NCI-H1417 treated with DMSO at 0.1 percent for 48 hours (cell line): ENCODE measurements at regions not wholly inside any gene's neighbourhood (a gene's known extent, or its start where the extent isn't known, plus 50 kb on each side); places are given as distances from the start of the nearest gene placed in this dataset.

Experiments used
- DNase-seq: peaks from one replicate; lab custom pipeline; 2025; lab: John Stamatoyannopoulos, UW

- DNase-seq, result no peak
Measured at GRCh38 chr18:34594266-34594665, 115.8 kb upstream of the DTNA start.

DNA sequence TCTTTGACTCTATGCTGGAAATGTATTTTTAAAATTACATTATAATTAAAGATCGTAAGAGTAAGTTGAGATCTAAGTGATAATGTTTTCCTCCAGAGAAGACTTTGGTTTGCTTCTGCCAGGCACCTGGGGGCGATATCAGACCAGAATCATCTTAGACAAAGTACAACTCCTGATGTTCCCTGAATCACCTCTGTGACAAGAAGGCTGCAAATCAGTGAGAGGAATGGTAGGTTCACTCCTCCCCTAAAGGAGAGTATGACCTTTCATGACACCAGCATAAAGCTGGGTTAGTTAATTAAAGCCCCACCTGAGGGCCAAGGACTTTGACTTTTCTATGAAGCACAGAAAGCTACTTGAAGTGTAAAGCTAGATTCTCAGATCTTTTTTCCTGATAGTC is 114.4 kb upstream of the DTNA start:
- DNase-seq, result peak; percentile 19

GRCh38 chr18:34598120-34598635 is 111.9 kb upstream of the DTNA start:
- no peak for DNase-seq

GRCh38 chr18:34600158-34600557 is 109.9 kb upstream of the DTNA start:
- no peak for DNase-seq

GRCh38 chr18:34600874-34601656 is 109.0 kb upstream of the DTNA start:
- DNase-seq, result no peak

GRCh38 chr18:34604591-34604990 is 105.5 kb upstream of the DTNA start:
- DNase-seq, result no peak

GRCh38 chr18:34606851-34607250 is 103.2 kb upstream of the DTNA start:
- DNase-seq, result no peak

DNA sequence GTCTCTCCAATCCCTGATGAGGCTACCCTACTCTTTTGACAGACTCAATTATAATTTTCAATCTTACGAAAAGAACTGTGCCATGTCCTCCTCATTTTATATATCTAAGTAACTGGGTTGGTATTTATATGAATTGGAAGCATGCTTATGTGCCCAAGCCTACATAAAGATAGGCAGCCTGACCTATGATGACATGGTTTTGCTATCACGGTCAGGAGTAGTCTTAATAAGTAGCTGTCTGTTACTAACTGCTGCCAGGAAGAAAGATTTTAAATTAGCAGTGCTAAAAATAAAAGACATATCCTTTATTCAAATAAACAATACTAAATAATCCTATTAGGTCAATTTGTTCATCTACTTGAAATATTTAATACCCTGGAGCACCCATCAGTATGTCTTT is 102.0 kb upstream of the DTNA start:
- no peak for DNase-seq

GRCh38 chr18:34609986-34610648 is 100.0 kb upstream of the DTNA start:
- no peak for DNase-seq

DNA sequence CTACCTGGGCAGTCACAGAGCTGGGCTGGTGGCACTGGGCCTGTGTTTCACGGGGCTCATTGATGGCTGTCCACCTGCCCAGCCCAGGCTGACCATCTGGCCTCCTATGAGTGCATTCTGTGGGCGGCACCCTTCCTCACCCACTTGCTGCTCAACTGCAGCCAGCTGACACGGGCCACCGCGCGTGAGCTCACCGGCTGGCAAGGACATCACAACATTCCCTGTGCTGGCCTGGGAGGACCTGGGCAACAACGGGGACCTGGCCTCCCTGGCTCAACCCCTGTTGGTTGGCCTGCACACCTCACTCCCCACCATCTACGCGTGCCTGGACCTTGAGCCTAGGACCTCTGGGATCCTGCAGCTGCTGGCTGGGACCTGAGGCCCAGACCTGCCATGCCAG is 98.2 kb upstream of the DTNA start:
- no peak for DNase-seq

GRCh38 chr18:34620258-34620861 is 89.7 kb upstream of the DTNA start:
- no peak for DNase-seq

- DNase-seq, result no peak
Measured at GRCh38 chr18:34623557-34623956, 86.5 kb upstream of the DTNA start.

DNA sequence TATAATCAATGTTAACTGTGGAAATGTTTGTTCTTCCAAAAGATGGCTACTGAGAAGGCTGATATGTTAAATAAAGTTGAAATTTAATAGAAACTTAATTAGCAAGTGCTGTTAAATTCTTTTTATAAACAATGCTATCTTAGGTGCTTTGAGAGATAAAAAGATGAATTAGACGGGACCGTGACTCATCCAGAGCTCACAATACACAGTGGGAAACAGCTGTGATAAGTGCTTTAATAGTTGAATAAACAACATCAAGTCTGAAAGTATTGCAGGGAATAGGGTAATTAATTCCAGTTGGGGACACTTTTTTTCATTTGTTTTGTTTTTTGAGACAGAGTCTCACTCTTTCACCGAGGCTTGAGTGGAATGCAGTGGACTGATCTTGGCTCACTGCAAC is 85.5 kb upstream of the DTNA start:
- peak; percentile 26 for DNase-seq

GRCh38 chr18:34626404-34627136 is 83.5 kb upstream of the DTNA start:
- no peak for DNase-seq

GRCh38 chr18:34627137-34627920 is 82.8 kb upstream of the DTNA start:
- no peak for DNase-seq

GRCh38 chr18:34631093-34631966 is 78.8 kb upstream of the DTNA start:
- DNase-seq, result peak; percentile 25

DNA sequence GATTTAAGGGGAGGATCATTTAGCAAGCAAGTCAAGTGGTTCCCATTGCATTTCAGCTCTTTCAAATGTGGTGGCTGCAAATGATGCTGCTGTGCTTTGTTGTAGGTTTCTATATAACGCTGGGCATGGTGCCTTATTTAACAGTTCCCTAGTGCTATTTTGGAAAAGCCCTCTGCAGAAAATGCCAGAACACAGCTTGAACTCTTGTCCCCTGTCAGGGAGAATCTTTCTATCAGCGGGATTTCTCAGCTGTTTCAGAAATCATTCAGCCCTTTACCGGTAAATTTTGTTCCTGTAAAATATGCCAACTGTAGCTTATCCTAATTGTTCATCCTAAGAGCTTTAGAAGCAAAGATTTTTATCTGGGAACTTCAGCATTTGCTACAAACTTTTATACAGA is 77.8 kb upstream of the DTNA start:
- DNase-seq, result no peak

DNA sequence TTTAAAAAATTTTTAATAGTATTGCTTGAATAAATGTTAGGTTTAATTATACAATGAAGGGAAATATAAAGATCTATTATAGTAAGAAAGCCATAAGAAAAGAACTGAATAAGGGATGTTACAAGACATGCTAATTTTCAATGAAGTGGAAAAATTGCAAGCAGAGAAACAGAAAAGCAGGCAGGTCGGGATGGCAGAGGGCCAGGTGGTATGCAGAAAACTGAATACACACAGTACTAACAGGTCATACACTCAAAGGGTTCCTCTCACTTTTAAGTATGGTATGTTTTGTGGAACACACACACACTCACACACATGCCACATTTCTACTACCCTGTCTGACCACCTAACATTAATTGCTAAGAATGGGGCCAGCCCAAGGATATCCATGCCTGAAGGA is 76.7 kb upstream of the DTNA start:
- DNase-seq, result no peak

DNA sequence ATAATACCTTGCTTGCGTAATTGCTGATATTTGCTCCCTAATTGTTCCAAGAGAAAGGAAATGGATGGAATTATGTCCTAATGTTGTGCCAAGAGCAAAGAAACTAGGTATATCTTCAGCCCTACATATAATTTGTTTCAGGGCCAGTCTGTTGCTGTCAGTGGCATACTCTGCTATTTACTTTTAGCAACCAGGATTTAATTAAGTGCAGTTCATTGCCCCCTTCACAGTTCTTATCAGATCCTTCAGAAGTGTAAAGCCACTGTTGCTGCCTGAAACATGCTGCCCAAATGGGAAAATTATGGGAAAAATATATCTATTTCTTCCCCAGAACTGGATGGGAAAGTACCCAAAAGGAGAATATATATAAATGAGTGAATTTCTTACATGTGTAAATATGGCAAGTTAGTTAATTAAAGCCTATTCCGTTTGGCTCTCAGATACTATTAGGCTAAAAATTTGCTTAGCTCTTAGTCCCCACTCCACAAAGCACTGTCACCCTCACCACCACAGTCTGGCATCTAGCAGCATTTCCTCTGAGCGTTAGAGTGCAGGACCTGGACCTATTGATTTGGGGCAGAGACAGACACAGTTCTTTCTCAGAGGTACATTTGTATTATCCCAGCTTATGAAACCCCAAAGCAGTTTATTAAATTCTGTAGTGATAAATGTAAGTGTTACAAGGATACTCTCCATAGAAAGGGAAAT is 72.8 kb upstream of the DTNA start:
- DNase-seq, result no peak

GRCh38 chr18:34639687-34640086 is 70.4 kb upstream of the DTNA start:
- no peak for DNase-seq
